ENCODE measurements at regions not wholly inside any gene's neighbourhood (a gene's known extent, or its start where the extent isn't known, plus 50 kb on each side); places are given as distances from the start of the nearest gene placed in this dataset.
A peak's percentile ranks its signal among the peaks of the same experiment; 100 is the strongest.
"Not testable (repeated sequence)": the region's sequence is repeated elsewhere in the genome, so short reads cannot be mapped to it uniquely, and the experiment has no call there.

GRCh38 chr1:149664624-149665023, 81.0 kb downstream of the PPIAL4C start:
- not testable (repeated sequence) for H3K4me3 ChIP-seq (ENCODE audit: low read length in 2 of 2); H3K27me3 ChIP-seq (ENCODE audit: control insufficient read depth in 2 of 2, insufficient read depth in 2 of 2, low read length in 2 of 2); H3K4me1 ChIP-seq (ENCODE audit: control insufficient read depth in 2 of 2, insufficient read depth in 2 of 2, low read length in 2 of 2); H3K36me3 ChIP-seq (ENCODE audit: control insufficient read depth in 2 of 2, insufficient read depth in 2 of 2, low read length in 2 of 2); H3K9me3 ChIP-seq (ENCODE audit: control insufficient read depth in 2 of 2, low read length in 2 of 2); H3K9ac ChIP-seq (ENCODE audit: low read depth in 1 of 2, low read length in 2 of 2)
- peak overlapping the region; percentile 23 to 61 for H3K27ac ChIP-seq (ENCODE audit: low read depth in 2 of 2, low read length in 2 of 2)

DNA sequence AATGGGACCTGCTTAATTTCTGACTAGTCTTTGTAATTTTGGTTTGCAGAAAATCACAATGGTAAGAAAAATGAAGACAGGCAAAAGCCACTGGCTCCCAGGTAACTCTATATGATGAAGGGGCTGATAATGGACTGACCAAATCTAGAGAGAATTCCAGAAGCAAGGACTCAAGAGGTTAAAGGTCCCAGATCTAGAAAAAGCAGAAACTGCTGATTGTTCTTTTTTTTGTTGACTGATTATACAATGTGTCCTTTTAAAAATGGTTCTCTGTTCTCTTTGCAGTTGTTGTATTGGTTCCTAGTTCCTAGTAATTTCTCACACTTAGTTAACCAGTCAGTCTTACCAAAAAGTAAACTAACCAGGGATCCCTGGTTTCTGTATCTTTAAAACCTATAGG, 81.4 kb downstream of the PPIAL4C start:
- peak overlapping the region; percentile 23 to 61 for H3K27ac ChIP-seq (ENCODE audit: low read depth in 2 of 2, low read length in 2 of 2)
- not testable (repeated sequence) for H3K9me3 ChIP-seq (ENCODE audit: control insufficient read depth in 2 of 2, low read length in 2 of 2); H3K27me3 ChIP-seq (ENCODE audit: control insufficient read depth in 2 of 2, insufficient read depth in 2 of 2, low read length in 2 of 2); H3K36me3 ChIP-seq (ENCODE audit: control insufficient read depth in 2 of 2, insufficient read depth in 2 of 2, low read length in 2 of 2); H3K4me3 ChIP-seq (ENCODE audit: low read length in 2 of 2); H3K4me1 ChIP-seq (ENCODE audit: control insufficient read depth in 2 of 2, insufficient read depth in 2 of 2, low read length in 2 of 2); H3K9ac ChIP-seq (ENCODE audit: low read depth in 1 of 2, low read length in 2 of 2)

DNA sequence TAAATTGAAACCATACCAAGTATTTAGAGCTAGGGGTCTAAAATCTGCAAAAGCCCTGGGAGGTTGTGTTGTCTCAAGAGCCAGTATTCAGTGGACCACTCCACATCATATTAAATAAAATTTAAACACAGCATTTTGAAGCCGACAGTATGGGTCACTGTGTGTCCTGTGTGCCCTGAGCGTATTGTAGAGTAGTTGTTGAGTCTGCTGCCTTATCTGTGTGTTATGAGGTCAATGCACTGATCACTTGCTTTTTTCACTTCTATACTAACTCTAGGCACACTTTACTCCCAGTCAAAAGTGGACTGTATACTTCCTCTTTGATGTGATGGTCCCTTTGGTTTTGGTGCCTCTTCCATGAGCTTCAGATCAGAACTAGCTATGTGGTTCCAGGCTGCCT, 81.9 kb downstream of the PPIAL4C start:
- not testable (repeated sequence) for H3K4me1 ChIP-seq (ENCODE audit: control insufficient read depth in 2 of 2, insufficient read depth in 2 of 2, low read length in 2 of 2); H3K4me3 ChIP-seq (ENCODE audit: low read length in 2 of 2); H3K9me3 ChIP-seq (ENCODE audit: control insufficient read depth in 2 of 2, low read length in 2 of 2); H3K27me3 ChIP-seq (ENCODE audit: control insufficient read depth in 2 of 2, insufficient read depth in 2 of 2, low read length in 2 of 2); H3K9ac ChIP-seq (ENCODE audit: low read depth in 1 of 2, low read length in 2 of 2); H3K27ac ChIP-seq (ENCODE audit: low read depth in 2 of 2, low read length in 2 of 2); H3K36me3 ChIP-seq (ENCODE audit: control insufficient read depth in 2 of 2, insufficient read depth in 2 of 2, low read length in 2 of 2)

GRCh38 chr1:149673231-149673909, 89.7 kb downstream of the PPIAL4C start:
- not testable (repeated sequence) for H3K9ac ChIP-seq (ENCODE audit: low read depth in 1 of 2, low read length in 2 of 2); H3K27me3 ChIP-seq (ENCODE audit: control insufficient read depth in 2 of 2, insufficient read depth in 2 of 2, low read length in 2 of 2); H3K4me1 ChIP-seq (ENCODE audit: control insufficient read depth in 2 of 2, insufficient read depth in 2 of 2, low read length in 2 of 2); H3K36me3 ChIP-seq (ENCODE audit: control insufficient read depth in 2 of 2, insufficient read depth in 2 of 2, low read length in 2 of 2); H3K4me3 ChIP-seq (ENCODE audit: low read length in 2 of 2); H3K9me3 ChIP-seq (ENCODE audit: control insufficient read depth in 2 of 2, low read length in 2 of 2); H3K27ac ChIP-seq (ENCODE audit: low read depth in 2 of 2, low read length in 2 of 2)

- H3K9me3 ChIP-seq (ENCODE audit: control insufficient read depth in 2 of 2, low read length in 2 of 2); H3K4me3 ChIP-seq (ENCODE audit: low read length in 2 of 2); H3K4me1 ChIP-seq (ENCODE audit: control insufficient read depth in 2 of 2, insufficient read depth in 2 of 2, low read length in 2 of 2); H3K36me3 ChIP-seq (ENCODE audit: control insufficient read depth in 2 of 2, insufficient read depth in 2 of 2, low read length in 2 of 2); H3K27me3 ChIP-seq (ENCODE audit: control insufficient read depth in 2 of 2, insufficient read depth in 2 of 2, low read length in 2 of 2); H3K27ac ChIP-seq (ENCODE audit: low read depth in 2 of 2, low read length in 2 of 2); H3K9ac ChIP-seq (ENCODE audit: low read depth in 1 of 2, low read length in 2 of 2): not testable (repeated sequence)
Measured at GRCh38 chr1:149674921-149675320, 91.3 kb downstream of the PPIAL4C start.

DNA sequence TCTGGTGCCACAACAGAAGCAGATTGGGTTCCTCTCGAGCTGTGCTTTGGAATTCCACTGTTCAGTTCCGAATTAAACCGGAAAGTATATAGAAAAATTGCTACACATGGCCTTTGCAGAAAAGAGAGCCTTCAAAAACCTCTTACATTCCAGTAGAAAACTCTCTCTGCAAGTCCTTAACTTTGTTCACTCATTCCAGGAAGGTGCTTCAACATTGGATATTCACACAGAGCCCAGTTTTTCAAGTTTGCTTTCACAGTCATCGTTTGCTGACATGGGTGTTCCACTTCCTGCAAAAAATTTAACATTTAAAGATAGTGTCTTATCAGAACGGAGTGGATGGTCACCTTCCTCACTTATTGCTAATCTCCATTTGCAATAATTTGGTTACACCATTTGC, 93.7 kb downstream of the PPIAL4C start:
- not testable (repeated sequence) for H3K27me3 ChIP-seq (ENCODE audit: control insufficient read depth in 2 of 2, insufficient read depth in 2 of 2, low read length in 2 of 2); H3K4me3 ChIP-seq (ENCODE audit: low read length in 2 of 2); H3K36me3 ChIP-seq (ENCODE audit: control insufficient read depth in 2 of 2, insufficient read depth in 2 of 2, low read length in 2 of 2); H3K27ac ChIP-seq (ENCODE audit: low read depth in 2 of 2, low read length in 2 of 2); H3K9me3 ChIP-seq (ENCODE audit: control insufficient read depth in 2 of 2, low read length in 2 of 2); H3K9ac ChIP-seq (ENCODE audit: low read depth in 1 of 2, low read length in 2 of 2); H3K4me1 ChIP-seq (ENCODE audit: control insufficient read depth in 2 of 2, insufficient read depth in 2 of 2, low read length in 2 of 2)

DNA sequence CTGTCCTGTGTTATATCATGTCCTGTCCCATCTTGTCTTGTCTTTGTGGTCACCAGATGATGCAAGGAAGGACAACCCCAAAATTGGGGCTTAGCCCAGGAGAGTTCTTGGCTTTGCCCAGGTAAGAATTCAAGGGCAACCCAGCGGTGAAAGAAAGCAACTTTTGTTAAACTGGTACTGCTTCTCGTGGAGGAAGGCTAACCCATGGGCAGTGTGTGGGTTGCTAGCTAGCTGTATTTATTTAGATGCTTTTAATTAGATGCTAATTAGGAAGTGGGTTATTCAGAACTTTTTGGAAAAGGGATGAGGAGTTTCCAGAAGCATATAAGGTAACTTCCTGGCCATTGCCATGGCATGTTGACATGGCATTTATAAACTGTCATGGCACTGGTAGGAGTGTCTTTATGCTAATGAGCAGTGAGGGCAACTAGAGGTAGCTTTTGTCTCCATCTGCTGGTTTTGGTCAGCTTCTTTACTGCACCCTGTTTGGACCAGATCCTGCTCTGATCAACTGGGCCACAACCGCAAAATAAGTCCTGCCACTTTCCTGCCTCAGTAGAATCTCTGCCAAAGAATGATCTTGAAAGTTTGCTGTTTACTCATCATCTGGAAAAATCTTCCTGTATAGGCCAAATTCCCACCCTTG, 95.8 kb upstream of the FCGR1A start:
- H3K27me3 ChIP-seq (ENCODE audit: control insufficient read depth in 2 of 2, insufficient read depth in 2 of 2, low read length in 2 of 2); H3K9me3 ChIP-seq (ENCODE audit: control insufficient read depth in 2 of 2, low read length in 2 of 2); H3K27ac ChIP-seq (ENCODE audit: low read depth in 2 of 2, low read length in 2 of 2); H3K36me3 ChIP-seq (ENCODE audit: control insufficient read depth in 2 of 2, insufficient read depth in 2 of 2, low read length in 2 of 2); H3K4me3 ChIP-seq (ENCODE audit: low read length in 2 of 2); H3K9ac ChIP-seq (ENCODE audit: low read depth in 1 of 2, low read length in 2 of 2); H3K4me1 ChIP-seq (ENCODE audit: control insufficient read depth in 2 of 2, insufficient read depth in 2 of 2, low read length in 2 of 2): not testable (repeated sequence)

DNA sequence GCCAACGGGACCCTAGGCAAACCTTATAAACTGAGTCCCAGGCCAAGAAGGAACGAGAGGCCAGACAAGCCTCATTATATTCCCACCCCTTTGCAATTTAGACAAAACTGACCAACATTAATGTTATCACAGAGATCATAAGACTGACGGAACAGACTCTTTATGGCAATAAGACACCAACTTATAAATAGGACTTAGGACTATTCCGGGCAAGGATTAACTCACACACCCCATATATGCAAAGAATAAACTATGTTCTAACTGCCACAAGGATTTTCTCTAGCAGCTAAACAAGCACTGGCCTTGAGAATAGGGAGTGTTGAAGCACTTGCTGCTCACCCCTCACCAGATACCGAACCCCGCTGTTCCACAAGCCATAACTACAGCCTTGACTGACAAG, 91.1 kb upstream of the FCGR1A start:
- not testable (repeated sequence) for H3K9me3 ChIP-seq (ENCODE audit: control insufficient read depth in 2 of 2, low read length in 2 of 2); H3K27ac ChIP-seq (ENCODE audit: low read depth in 2 of 2, low read length in 2 of 2); H3K36me3 ChIP-seq (ENCODE audit: control insufficient read depth in 2 of 2, insufficient read depth in 2 of 2, low read length in 2 of 2); H3K4me3 ChIP-seq (ENCODE audit: low read length in 2 of 2); H3K9ac ChIP-seq (ENCODE audit: low read depth in 1 of 2, low read length in 2 of 2); H3K4me1 ChIP-seq (ENCODE audit: control insufficient read depth in 2 of 2, insufficient read depth in 2 of 2, low read length in 2 of 2); H3K27me3 ChIP-seq (ENCODE audit: control insufficient read depth in 2 of 2, insufficient read depth in 2 of 2, low read length in 2 of 2)

DNA sequence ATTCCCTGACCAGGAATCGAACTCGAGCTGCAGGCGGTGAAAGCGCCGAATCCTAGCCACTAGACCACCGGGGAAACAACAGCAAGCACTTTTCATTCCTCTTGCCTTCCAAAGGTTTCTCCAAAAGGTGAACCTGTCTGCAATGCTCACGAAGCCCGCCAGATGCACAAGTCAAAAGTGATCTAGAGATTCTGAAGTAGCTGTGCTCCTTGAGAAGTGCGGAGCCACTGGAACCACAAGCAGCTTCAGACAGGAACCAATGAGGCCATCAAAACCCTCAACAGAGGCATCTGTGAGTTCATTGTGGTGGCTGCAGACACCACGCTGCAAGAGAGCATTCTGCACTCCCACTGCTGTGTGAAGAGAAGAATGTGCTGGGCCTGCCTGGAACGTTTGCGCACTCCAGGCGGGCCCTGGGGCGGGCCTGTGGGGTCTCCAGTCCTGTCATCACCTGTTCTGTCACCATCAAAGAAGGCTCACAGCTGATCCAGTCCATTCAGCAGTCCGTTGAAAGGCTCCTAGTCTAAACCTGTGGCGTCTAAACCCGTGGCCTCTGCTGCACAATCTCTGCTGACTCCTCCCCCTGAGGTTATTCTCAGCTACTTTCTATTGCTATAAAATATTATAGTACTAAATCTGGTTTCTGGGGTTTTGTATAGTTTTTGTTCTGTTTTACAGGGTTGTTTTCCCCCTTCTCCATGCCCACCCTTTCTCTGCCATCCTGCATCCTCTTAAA, 89.5 kb upstream of the FCGR1A start:
- H3K4me3 ChIP-seq (ENCODE audit: low read length in 2 of 2); H3K27ac ChIP-seq (ENCODE audit: low read depth in 2 of 2, low read length in 2 of 2); H3K36me3 ChIP-seq (ENCODE audit: control insufficient read depth in 2 of 2, insufficient read depth in 2 of 2, low read length in 2 of 2); H3K9ac ChIP-seq (ENCODE audit: low read depth in 1 of 2, low read length in 2 of 2); H3K27me3 ChIP-seq (ENCODE audit: control insufficient read depth in 2 of 2, insufficient read depth in 2 of 2, low read length in 2 of 2); H3K4me1 ChIP-seq (ENCODE audit: control insufficient read depth in 2 of 2, insufficient read depth in 2 of 2, low read length in 2 of 2); H3K9me3 ChIP-seq (ENCODE audit: control insufficient read depth in 2 of 2, low read length in 2 of 2): not testable (repeated sequence)

- not testable (repeated sequence) for H3K27ac ChIP-seq (ENCODE audit: low read depth in 2 of 2, low read length in 2 of 2); H3K27me3 ChIP-seq (ENCODE audit: control insufficient read depth in 2 of 2, insufficient read depth in 2 of 2, low read length in 2 of 2); H3K9ac ChIP-seq (ENCODE audit: low read depth in 1 of 2, low read length in 2 of 2); H3K9me3 ChIP-seq (ENCODE audit: control insufficient read depth in 2 of 2, low read length in 2 of 2); H3K4me1 ChIP-seq (ENCODE audit: control insufficient read depth in 2 of 2, insufficient read depth in 2 of 2, low read length in 2 of 2); H3K36me3 ChIP-seq (ENCODE audit: control insufficient read depth in 2 of 2, insufficient read depth in 2 of 2, low read length in 2 of 2); H3K4me3 ChIP-seq (ENCODE audit: low read length in 2 of 2)
Measured at GRCh38 chr1:149695066-149695465, 87.4 kb upstream of the FCGR1A start.
